ENCODE measurements at regions not wholly inside any gene's neighbourhood (a gene's known extent, or its start where the extent isn't known, plus 50 kb on each side); places are given as distances from the start of the nearest gene placed in this dataset.

GRCh38 chr5:161058781-161059180, 206.8 kb upstream of the ATP10B start:
- Mint-ChIP-seq H3K4me1 (ENCODE audit: low read depth) (no peaks in the 10 kb centered on the region), H3K27ac (no peak overlapping the region), H3K9me3 (no peaks in the 10 kb centered on the region), H3K4me3 (no peak overlapping the region), H3K27me3 (ENCODE audit: insufficient read depth) (no peaks in the 10 kb centered on the region), H3K36me3 (ENCODE audit: low read depth) (no peaks in the 10 kb centered on the region)
- DNase-seq (ENCODE audit: low spot score), result no peak
- intact Hi-C loops (cut with micrococcal nuclease), result no loop called here

DNA sequence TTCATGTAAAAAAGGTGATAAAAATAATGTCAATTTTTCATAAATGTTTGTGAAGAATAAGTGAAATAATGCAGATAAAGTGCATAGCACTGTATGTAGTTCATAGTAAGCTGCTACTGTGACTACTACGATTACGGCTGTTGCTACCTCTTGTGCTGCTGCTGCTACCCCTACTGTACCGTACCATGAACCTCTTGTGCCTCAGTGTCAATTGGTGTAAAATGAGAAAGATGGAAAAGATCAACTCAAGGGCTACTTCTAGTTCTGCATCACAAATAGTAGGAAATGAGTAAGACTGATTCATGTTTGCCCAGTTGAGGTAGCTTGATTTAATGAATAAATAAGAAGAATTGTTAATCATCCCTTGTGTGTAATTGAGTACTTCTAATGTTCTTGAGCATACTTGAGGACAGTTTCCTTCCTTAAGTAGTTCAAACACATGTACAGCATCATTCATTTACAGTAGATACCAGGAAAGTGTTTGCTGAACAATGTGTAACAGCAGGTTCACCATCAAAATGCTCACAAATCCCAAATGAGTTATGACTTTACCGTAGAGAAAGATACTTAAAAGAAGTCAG, 200.0 kb upstream of the ATP10B start:
- intact Hi-C loops (cut with micrococcal nuclease), result no loop called here
- H3K4me3 Mint-ChIP-seq, result no peak overlapping the region

DNA sequence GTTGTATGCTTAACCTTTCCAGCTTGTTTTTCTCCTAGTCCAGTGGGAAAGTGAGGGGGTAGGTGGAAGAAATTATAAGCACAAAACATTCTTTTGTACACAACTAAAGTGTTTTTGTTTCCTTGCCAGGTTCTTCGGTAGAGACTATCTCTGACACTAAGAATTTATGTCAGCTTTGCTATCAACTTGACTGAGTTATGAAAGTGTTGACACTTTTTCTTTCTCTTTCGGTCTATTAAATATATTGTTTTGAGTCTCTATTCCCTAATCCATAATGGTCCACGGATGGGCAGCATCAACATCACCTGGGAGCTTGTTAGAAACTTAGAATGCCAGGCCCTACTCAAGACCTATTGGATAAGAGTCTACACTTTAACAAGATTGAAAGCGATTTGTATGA, 195.0 kb upstream of the ATP10B start:
- H3K27me3 Mint-ChIP-seq (ENCODE audit: insufficient read depth), result no peaks in the 10 kb centered on the region
- no peak overlapping the region for H3K27ac Mint-ChIP-seq
- H3K36me3 Mint-ChIP-seq (ENCODE audit: low read depth), result no peaks in the 10 kb centered on the region
- intact Hi-C loops (cut with micrococcal nuclease), result no loop called here
- no peaks in the 10 kb centered on the region for H3K9me3 Mint-ChIP-seq
- no peaks in the 10 kb centered on the region for H3K4me1 Mint-ChIP-seq (ENCODE audit: low read depth)
- DNase-seq (ENCODE audit: low spot score), result no peak
- H3K4me3 Mint-ChIP-seq, result no peak overlapping the region

More for the DNA sequence above, 200.0 kb upstream of the ATP10B start:
- no peak for DNase-seq (ENCODE audit: low spot score)
- H3K9me3 Mint-ChIP-seq, result no peaks in the 10 kb centered on the region
- no peaks in the 10 kb centered on the region for H3K36me3 Mint-ChIP-seq (ENCODE audit: low read depth)
- no peaks in the 10 kb centered on the region for H3K27me3 Mint-ChIP-seq (ENCODE audit: insufficient read depth)
- no peaks in the 10 kb centered on the region for H3K4me1 Mint-ChIP-seq (ENCODE audit: low read depth)
- no peak overlapping the region for H3K27ac Mint-ChIP-seq

DNA sequence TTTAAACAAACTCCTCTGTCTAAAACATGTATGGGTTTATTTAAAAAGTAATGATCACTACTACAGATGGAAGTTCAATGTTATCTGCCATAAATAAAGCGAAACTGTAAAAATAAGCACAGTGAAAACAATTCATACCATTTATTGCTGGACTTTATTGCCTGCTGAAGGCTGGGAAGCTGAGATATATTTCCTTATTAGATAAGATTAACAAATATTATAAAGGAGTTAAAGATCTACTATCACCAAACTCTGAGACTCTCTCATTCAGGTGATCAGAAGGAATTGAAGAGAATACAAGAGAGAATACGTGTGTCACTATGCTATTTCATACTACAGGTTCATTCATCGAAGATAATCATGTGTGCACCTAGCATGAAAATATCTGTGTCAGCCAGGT, 190.9 kb upstream of the ATP10B start:
- Mint-ChIP-seq H3K4me1 (ENCODE audit: low read depth) (no peaks in the 10 kb centered on the region), H3K27ac (no peak overlapping the region), H3K36me3 (ENCODE audit: low read depth) (no peaks in the 10 kb centered on the region), H3K9me3 (peaks cover 2% of the 10 kb centered on the region), H3K27me3 (ENCODE audit: insufficient read depth) (no peaks in the 10 kb centered on the region), H3K4me3 (no peak overlapping the region)
- intact Hi-C loops (cut with micrococcal nuclease), result no loop called here
- DNase-seq (ENCODE audit: low spot score), result no peak

DNA sequence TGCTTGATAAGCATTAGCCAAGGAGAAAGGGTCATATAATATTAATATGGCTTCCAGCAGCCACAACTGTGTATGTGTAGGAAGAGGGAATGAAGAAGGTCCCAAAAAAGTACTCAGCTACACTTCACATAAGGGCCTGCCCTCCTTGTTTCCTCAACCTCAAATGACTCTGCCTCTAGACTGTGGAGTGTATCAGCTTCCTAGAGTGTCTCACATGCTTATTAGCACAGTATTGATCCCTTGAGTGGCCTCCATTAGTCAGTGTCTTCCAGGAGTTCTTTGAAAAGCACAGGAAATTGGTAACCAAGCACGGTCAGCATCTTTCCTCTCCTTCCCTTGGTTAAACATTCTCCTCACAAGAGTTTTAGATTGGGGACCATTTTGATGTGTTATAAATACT, 190.4 kb upstream of the ATP10B start:
- Mint-ChIP-seq H3K27me3 (ENCODE audit: insufficient read depth) (no peaks in the 10 kb centered on the region), H3K4me1 (ENCODE audit: low read depth) (no peaks in the 10 kb centered on the region), H3K9me3 (peaks cover 6% of the 10 kb centered on the region), H3K36me3 (ENCODE audit: low read depth) (no peaks in the 10 kb centered on the region), H3K27ac (no peak overlapping the region), H3K4me3 (no peak overlapping the region)
- intact Hi-C loops (cut with micrococcal nuclease), result no loop called here
- no peak for DNase-seq (ENCODE audit: low spot score)

- H3K27me3 Mint-ChIP-seq (ENCODE audit: insufficient read depth), result no peaks in the 10 kb centered on the region
- no peaks in the 10 kb centered on the region for H3K4me1 Mint-ChIP-seq (ENCODE audit: low read depth)
- intact Hi-C loops (cut with micrococcal nuclease), result no loop called here
- no peak overlapping the region for H3K27ac Mint-ChIP-seq
- H3K4me3 Mint-ChIP-seq, result no peak overlapping the region
- DNase-seq (ENCODE audit: low spot score), result no peak
- no peaks in the 10 kb centered on the region for H3K36me3 Mint-ChIP-seq (ENCODE audit: low read depth)
- peaks cover 6% of the 10 kb centered on the region for H3K9me3 Mint-ChIP-seq
Measured at GRCh38 chr5:161040818-161041217, 188.8 kb upstream of the ATP10B start.

- Mint-ChIP-seq H3K4me3 (no peak overlapping the region), H3K4me1 (ENCODE audit: low read depth) (no peaks in the 10 kb centered on the region), H3K36me3 (ENCODE audit: low read depth) (no peaks in the 10 kb centered on the region), H3K27ac (no peak overlapping the region), H3K9me3 (peaks cover 6% of the 10 kb centered on the region), H3K27me3 (ENCODE audit: insufficient read depth) (peaks cover 5% of the 10 kb centered on the region)
- intact Hi-C loops (cut with micrococcal nuclease), result no loop called here
- DNase-seq (ENCODE audit: low spot score), result no peak
Measured at GRCh38 chr5:161036296-161036695, 184.3 kb upstream of the ATP10B start.

DNA sequence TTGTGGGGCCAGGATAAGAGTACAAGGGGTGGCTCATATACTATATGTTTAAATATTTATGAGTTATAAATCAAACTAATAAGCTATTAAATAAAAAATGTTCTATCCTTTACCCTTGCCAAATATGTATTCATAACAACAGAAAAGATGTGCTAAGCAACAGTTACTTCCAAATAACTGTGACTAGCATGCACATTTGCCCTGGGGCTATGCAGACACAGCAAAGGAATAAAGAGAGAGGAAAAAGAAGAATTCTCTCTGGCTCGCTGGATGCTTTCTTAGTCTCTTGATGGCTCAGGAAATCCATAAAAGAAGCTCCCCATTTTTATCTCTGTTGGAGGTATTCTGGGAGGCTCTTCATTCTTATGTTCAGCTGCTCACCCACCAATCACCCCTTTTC, 182.4 kb upstream of the ATP10B start:
- H3K9me3 Mint-ChIP-seq, result peaks cover 6% of the 10 kb centered on the region
- no peaks in the 10 kb centered on the region for H3K36me3 Mint-ChIP-seq (ENCODE audit: low read depth)
- DNase-seq (ENCODE audit: low spot score), result no peak
- no peaks in the 10 kb centered on the region for H3K4me1 Mint-ChIP-seq (ENCODE audit: low read depth)
- no peak overlapping the region for H3K27ac Mint-ChIP-seq
- intact Hi-C loops (cut with micrococcal nuclease), result no loop called here
- peaks cover 5% of the 10 kb centered on the region for H3K27me3 Mint-ChIP-seq (ENCODE audit: insufficient read depth)
- no peak overlapping the region for H3K4me3 Mint-ChIP-seq

DNA sequence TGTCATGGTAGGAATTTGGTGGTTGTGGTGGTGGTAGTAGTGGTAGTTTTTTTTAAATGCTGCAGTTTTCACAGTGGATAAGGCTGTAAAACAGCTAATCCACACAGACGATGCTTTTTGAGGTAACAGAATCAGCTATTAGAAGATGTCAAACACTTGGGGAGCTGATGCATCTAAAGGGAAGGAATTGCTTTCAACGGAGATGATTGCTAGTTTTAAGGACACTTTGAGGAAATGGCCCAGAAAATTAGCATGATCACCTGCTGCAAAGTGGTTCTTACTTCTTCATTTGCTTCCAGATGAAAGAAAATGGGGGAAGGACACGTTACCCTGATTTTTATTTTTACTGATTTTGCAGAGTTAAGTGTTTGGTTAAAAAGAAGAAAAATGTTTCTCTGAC, 178.2 kb upstream of the ATP10B start:
- DNase-seq (ENCODE audit: low spot score), result no peak
- Mint-ChIP-seq H3K36me3 (ENCODE audit: low read depth) (no peaks in the 10 kb centered on the region), H3K27me3 (ENCODE audit: insufficient read depth) (peaks cover 5% of the 10 kb centered on the region), H3K27ac (no peak overlapping the region), H3K4me1 (ENCODE audit: low read depth) (no peaks in the 10 kb centered on the region), H3K4me3 (no peak overlapping the region), H3K9me3 (no peaks in the 10 kb centered on the region)
- intact Hi-C loops (cut with micrococcal nuclease), result no loop called here

GRCh38 chr5:161027763-161028162, 175.8 kb upstream of the ATP10B start:
- peaks cover under 1% of the 10 kb centered on the region for H3K27me3 Mint-ChIP-seq (ENCODE audit: insufficient read depth)
- intact Hi-C loops (cut with micrococcal nuclease), result no loop called here
- H3K4me3 Mint-ChIP-seq, result no peak overlapping the region
- no peaks in the 10 kb centered on the region for H3K4me1 Mint-ChIP-seq (ENCODE audit: low read depth)
- no peak for DNase-seq (ENCODE audit: low spot score)
- H3K36me3 Mint-ChIP-seq (ENCODE audit: low read depth), result no peaks in the 10 kb centered on the region
- no peaks in the 10 kb centered on the region for H3K9me3 Mint-ChIP-seq
- H3K27ac Mint-ChIP-seq, result no peak overlapping the region

GRCh38 chr5:161023551-161023950, 171.5 kb upstream of the ATP10B start:
- intact Hi-C loops (cut with micrococcal nuclease), result no loop called here
- no peak overlapping the region for H3K27ac Mint-ChIP-seq
- DNase-seq (ENCODE audit: low spot score), result no peak
- H3K9me3 Mint-ChIP-seq, result no peaks in the 10 kb centered on the region
- H3K4me3 Mint-ChIP-seq, result no peak overlapping the region
- H3K36me3 Mint-ChIP-seq (ENCODE audit: low read depth), result no peaks in the 10 kb centered on the region
- no peaks in the 10 kb centered on the region for H3K4me1 Mint-ChIP-seq (ENCODE audit: low read depth)
- H3K27me3 Mint-ChIP-seq (ENCODE audit: insufficient read depth), result no peaks in the 10 kb centered on the region

DNA sequence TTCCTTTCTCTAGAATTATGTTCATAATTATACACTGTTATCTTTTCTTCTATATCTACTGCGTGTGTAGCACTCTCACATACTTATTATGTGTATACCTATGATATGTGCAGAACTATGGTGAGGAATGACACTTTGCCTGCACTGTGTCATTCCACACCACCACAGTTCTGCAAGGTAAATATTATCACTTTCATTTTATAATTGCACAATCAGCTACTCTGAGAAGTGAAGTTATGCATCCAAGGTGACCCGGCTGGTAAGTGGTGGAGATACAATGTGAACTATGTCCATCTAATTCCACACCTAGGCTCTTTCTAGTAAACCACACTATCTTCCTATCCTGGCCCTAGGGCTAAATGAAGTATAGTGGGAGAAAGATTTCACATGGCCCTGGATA, 170.1 kb upstream of the ATP10B start:
- no peaks in the 10 kb centered on the region for H3K4me1 Mint-ChIP-seq (ENCODE audit: low read depth)
- no peak overlapping the region for H3K27ac Mint-ChIP-seq
- intact Hi-C loops (cut with micrococcal nuclease), result no loop called here
- H3K9me3 Mint-ChIP-seq, result no peaks in the 10 kb centered on the region
- no peak overlapping the region for H3K4me3 Mint-ChIP-seq
- no peaks in the 10 kb centered on the region for H3K36me3 Mint-ChIP-seq (ENCODE audit: low read depth)
- no peaks in the 10 kb centered on the region for H3K27me3 Mint-ChIP-seq (ENCODE audit: insufficient read depth)
- no peak for DNase-seq (ENCODE audit: low spot score)

DNA sequence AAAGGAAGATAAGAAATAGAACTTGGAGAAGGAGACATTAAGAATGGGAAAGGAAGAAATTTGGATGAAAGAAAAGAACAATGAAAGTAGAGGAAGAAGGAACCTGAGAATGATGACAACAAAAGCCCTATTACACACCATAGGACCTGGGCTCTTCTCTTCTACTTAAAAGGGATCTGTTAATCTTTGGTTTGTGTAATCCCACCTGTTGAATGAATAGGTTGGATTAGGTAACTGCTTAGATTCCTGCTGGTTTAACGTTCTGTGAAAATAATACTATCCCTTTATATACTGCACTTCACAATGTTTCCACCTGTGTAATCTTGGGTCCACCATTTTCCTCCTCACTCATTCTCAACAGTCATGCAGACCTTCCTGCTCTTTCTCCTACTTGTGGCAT, 157.8 kb upstream of the ATP10B start:
- Mint-ChIP-seq H3K4me3 (no peak overlapping the region), H3K27ac (no peak overlapping the region), H3K36me3 (ENCODE audit: low read depth) (no peaks in the 10 kb centered on the region), H3K9me3 (no peaks in the 10 kb centered on the region), H3K27me3 (ENCODE audit: insufficient read depth) (no peaks in the 10 kb centered on the region), H3K4me1 (ENCODE audit: low read depth) (no peaks in the 10 kb centered on the region)
- DNase-seq (ENCODE audit: low spot score), result no peak
- intact Hi-C loops (cut with micrococcal nuclease), result no loop called here

- Mint-ChIP-seq H3K4me3 (no peak overlapping the region), H3K27ac (no peak overlapping the region), H3K9me3 (no peaks in the 10 kb centered on the region), H3K27me3 (ENCODE audit: insufficient read depth) (no peaks in the 10 kb centered on the region), H3K4me1 (ENCODE audit: low read depth) (no peaks in the 10 kb centered on the region), H3K36me3 (ENCODE audit: low read depth) (no peaks in the 10 kb centered on the region)
- no peak for DNase-seq (ENCODE audit: low spot score)
- intact Hi-C loops (cut with micrococcal nuclease), result no loop called here
Measured at GRCh38 chr5:161009194-161009593, 157.2 kb upstream of the ATP10B start.
